ENCODE measurements at regions not wholly inside any gene's neighbourhood (a gene's known extent, or its start where the extent isn't known, plus 50 kb on each side); places are given as distances from the start of the nearest gene placed in this dataset.
"Not testable (repeated sequence)": the region's sequence is repeated elsewhere in the genome, so short reads cannot be mapped to it uniquely, and the experiment has no call there.

- TF ChIP-seq EZH2phosphoT487 (IDR thresholded peaks at IDR 0.05; ENCODE audit: low read depth); CTCF (IDR thresholded peaks at IDR 0.05; ENCODE audit: low read depth, low read length): not testable (repeated sequence)
Observed at GRCh38 chr9:7552706-7553105, 246.9 kb downstream of the DMAC1 start.

Data from OCI-LY3 (cell line).